WTC11 (cell line): ENCODE measurements at regions not wholly inside any gene's neighbourhood (a gene's known extent, or its start where the extent isn't known, plus 50 kb on each side); places are given as distances from the start of the nearest gene placed in this dataset.

Source experiments
- CREB1 ChIP-seq: sonication (generic); formaldehyde crosslinking; IDR thresholded peaks from 2 replicates; pipeline ENCODE4 v1.8.0; 2023; ENCODE audit warnings: mild to moderate bottlenecking, missing genetic modification reagents
- ESRRA ChIP-seq: sonication (generic); formaldehyde crosslinking; IDR thresholded peaks from 2 replicates; pipeline ENCODE4 v1.8.1; 2022; ENCODE audit warnings: mild to moderate bottlenecking, missing genetic modification reagents, borderline replicate concordance
- NR3C1 ChIP-seq: sonication (generic); formaldehyde crosslinking; conservative IDR thresholded peaks from 2 replicates; pipeline ENCODE4 v1.8.1; 2023; ENCODE audit warnings: low read depth, mild to moderate bottlenecking, missing genetic modification reagents
- SMAD3 ChIP-seq: sonication (generic); formaldehyde crosslinking; IDR thresholded peaks from 2 replicates; pipeline ENCODE4 v1.8.0; 2022; ENCODE audit warnings: missing genetic modification reagents, mild to moderate bottlenecking, borderline replicate concordance
- SMAD4 ChIP-seq: sonication (generic); formaldehyde crosslinking; IDR thresholded peaks from 2 replicates; pipeline ENCODE4 v1.8.0; 2022; ENCODE audit warnings: mild to moderate bottlenecking, missing genetic modification reagents
- ZBTB21 ChIP-seq: sonication (generic); formaldehyde crosslinking; IDR thresholded peaks from 2 replicates; pipeline ENCODE4 v1.8.1; 2023; ENCODE audit warnings: mild to moderate bottlenecking, missing genetic modification reagents, borderline replicate concordance
- ZNF121 ChIP-seq: sonication (generic); formaldehyde crosslinking; IDR thresholded peaks from 2 replicates; pipeline ENCODE4 v1.8.0; 2023; ENCODE audit warnings: missing genetic modification reagents
- TF ChIP-seq, protein P1 (sequence below): sonication (generic); formaldehyde crosslinking; IDR thresholded peaks from 2 replicates; pipeline ENCODE4 v1.8.1; 2022; ENCODE audit warnings: low read depth, missing genetic modification reagents, borderline replicate concordance
- TF ChIP-seq, protein P2 (sequence below): fragments of 200-600 bp; IDR thresholded peaks from 2 replicates; pipeline ENCODE4 v1.8.0; 2022; ENCODE audit warnings: antibody characterized with exemption
- TF ChIP-seq, protein P3 (sequence below): fragments of 250-450 bp; sonication (Bioruptor Pico); IDR thresholded peaks from 2 replicates; pipeline ENCODE4 v2.1.2; 2022; ENCODE audit warnings: mild to moderate bottlenecking, moderate library complexity
- TF ChIP-seq, protein P4 (sequence below): sonication (generic); formaldehyde crosslinking; IDR thresholded peaks from 2 replicates; pipeline ENCODE4 v1.8.0; 2022; ENCODE audit warnings: mild to moderate bottlenecking, missing genetic modification reagents
- TF ChIP-seq, protein P5 (sequence below): sonication (generic); formaldehyde crosslinking; conservative IDR thresholded peaks from 2 replicates; pipeline ENCODE4 v1.8.1; 2022; ENCODE audit warnings: mild to moderate bottlenecking, missing genetic modification reagents
- TF ChIP-seq, protein P6 (sequence below): sonication (generic); formaldehyde crosslinking; IDR thresholded peaks from 2 replicates; pipeline ENCODE4 v1.8.1; 2022; ENCODE audit warnings: mild to moderate bottlenecking, missing genetic modification reagents, moderate library complexity, borderline replicate concordance
- TF ChIP-seq, protein P7 (sequence below): sonication (generic); formaldehyde crosslinking; IDR thresholded peaks from 2 replicates; pipeline ENCODE4 v1.8.1; 2023; ENCODE audit warnings: mild to moderate bottlenecking, missing genetic modification reagents

DNA sequence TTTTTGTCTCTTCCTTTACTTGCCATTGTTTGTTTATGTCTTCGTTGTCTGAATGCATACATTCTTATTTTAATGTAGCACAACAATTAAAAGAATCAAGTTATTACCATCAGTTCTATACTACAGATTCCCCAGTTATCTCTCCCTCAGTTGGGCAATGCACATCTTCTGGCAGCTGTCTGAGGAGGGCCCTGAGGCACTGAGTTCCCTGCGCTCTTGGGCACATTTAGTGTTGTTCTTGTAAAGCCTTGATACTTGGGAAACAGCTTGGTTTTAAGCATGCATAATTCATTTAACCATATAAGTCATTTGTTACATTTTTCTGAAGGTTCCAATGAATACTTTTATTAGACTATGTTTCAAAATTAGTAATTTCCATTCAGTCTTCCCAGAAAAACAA lies 117.9 kb downstream of the C6orf118 start:
- TF ChIP-seq ZNF121 (CRISPR knock-in tag), result no peak
- TF ChIP-seq, protein P1, sequence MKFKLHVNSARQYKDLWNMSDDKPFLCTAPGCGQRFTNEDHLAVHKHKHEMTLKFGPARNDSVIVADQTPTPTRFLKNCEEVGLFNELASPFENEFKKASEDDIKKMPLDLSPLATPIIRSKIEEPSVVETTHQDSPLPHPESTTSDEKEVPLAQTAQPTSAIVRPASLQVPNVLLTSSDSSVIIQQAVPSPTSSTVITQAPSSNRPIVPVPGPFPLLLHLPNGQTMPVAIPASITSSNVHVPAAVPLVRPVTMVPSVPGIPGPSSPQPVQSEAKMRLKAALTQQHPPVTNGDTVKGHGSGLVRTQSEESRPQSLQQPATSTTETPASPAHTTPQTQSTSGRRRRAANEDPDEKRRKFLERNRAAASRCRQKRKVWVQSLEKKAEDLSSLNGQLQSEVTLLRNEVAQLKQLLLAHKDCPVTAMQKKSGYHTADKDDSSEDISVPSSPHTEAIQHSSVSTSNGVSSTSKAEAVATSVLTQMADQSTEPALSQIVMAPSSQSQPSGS (CRISPR knock-in tag), result no peak
- TF ChIP-seq, protein P2, sequence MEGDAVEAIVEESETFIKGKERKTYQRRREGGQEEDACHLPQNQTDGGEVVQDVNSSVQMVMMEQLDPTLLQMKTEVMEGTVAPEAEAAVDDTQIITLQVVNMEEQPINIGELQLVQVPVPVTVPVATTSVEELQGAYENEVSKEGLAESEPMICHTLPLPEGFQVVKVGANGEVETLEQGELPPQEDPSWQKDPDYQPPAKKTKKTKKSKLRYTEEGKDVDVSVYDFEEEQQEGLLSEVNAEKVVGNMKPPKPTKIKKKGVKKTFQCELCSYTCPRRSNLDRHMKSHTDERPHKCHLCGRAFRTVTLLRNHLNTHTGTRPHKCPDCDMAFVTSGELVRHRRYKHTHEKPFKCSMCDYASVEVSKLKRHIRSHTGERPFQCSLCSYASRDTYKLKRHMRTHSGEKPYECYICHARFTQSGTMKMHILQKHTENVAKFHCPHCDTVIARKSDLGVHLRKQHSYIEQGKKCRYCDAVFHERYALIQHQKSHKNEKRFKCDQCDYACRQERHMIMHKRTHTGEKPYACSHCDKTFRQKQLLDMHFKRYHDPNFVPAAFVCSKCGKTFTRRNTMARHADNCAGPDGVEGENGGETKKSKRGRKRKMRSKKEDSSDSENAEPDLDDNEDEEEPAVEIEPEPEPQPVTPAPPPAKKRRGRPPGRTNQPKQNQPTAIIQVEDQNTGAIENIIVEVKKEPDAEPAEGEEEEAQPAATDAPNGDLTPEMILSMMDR, result no peak
- TF ChIP-seq, protein P3, sequence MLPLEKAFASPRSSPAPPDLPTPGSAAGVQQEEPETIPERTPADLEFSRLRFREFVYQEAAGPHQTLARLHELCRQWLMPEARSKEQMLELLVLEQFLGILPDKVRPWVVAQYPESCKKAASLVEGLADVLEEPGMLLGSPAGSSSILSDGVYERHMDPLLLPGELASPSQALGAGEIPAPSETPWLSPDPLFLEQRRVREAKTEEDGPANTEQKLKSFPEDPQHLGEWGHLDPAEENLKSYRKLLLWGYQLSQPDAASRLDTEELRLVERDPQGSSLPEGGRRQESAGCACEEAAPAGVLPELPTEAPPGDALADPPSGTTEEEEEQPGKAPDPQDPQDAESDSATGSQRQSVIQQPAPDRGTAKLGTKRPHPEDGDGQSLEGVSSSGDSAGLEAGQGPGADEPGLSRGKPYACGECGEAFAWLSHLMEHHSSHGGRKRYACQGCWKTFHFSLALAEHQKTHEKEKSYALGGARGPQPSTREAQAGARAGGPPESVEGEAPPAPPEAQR (CRISPR knock-in tag), result no peak
- TF ChIP-seq, protein P4, sequence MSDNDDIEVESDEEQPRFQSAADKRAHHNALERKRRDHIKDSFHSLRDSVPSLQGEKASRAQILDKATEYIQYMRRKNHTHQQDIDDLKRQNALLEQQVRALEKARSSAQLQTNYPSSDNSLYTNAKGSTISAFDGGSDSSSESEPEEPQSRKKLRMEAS (CRISPR knock-in tag), result no peak
- TF ChIP-seq, protein P5, sequence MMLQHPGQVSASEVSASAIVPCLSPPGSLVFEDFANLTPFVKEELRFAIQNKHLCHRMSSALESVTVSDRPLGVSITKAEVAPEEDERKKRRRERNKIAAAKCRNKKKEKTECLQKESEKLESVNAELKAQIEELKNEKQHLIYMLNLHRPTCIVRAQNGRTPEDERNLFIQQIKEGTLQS (CRISPR knock-in tag), result no peak
- TF ChIP-seq, protein P6, sequence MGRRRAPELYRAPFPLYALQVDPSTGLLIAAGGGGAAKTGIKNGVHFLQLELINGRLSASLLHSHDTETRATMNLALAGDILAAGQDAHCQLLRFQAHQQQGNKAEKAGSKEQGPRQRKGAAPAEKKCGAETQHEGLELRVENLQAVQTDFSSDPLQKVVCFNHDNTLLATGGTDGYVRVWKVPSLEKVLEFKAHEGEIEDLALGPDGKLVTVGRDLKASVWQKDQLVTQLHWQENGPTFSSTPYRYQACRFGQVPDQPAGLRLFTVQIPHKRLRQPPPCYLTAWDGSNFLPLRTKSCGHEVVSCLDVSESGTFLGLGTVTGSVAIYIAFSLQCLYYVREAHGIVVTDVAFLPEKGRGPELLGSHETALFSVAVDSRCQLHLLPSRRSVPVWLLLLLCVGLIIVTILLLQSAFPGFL (CRISPR knock-in tag), result no peak
- TF ChIP-seq, protein P7, sequence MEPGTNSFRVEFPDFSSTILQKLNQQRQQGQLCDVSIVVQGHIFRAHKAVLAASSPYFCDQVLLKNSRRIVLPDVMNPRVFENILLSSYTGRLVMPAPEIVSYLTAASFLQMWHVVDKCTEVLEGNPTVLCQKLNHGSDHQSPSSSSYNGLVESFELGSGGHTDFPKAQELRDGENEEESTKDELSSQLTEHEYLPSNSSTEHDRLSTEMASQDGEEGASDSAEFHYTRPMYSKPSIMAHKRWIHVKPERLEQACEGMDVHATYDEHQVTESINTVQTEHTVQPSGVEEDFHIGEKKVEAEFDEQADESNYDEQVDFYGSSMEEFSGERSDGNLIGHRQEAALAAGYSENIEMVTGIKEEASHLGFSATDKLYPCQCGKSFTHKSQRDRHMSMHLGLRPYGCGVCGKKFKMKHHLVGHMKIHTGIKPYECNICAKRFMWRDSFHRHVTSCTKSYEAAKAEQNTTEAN, result no peak
- no peak for TF ChIP-seq NR3C1
- TF ChIP-seq SMAD4 (CRISPR knock-in tag), result no peak
- TF ChIP-seq ESRRA (CRISPR knock-in tag), result no peak
- no peak for TF ChIP-seq SMAD3 (CRISPR knock-in tag)
- no peak for TF ChIP-seq CREB1
- no peak for TF ChIP-seq ZBTB21
